ENCODE measurements at regions not wholly inside any gene's neighbourhood (a gene's known extent, or its start where the extent isn't known, plus 50 kb on each side); places are given as distances from the start of the nearest gene placed in this dataset.

- Histone ChIP-seq H3K4me2 (ENCODE audit: control insufficient read depth, insufficient read depth) (no peak overlapping the region), H3K27ac (ENCODE audit: control insufficient read depth, insufficient read depth) (no peak overlapping the region), H3K4me1 (ENCODE audit: control insufficient read depth, insufficient read depth, low read length) (no peaks in the 10 kb centered on the region), H3K36me3 (ENCODE audit: control insufficient read depth in 2 of 2, insufficient read depth in 2 of 2, low read length in 1 of 2) (no peaks in the 10 kb centered on the region), H3K79me2 (ENCODE audit: control insufficient read depth, insufficient read depth, low read length) (no peaks in the 10 kb centered on the region), H2AFZ (ENCODE audit: control insufficient read depth, low read depth, low read length) (no peak overlapping the region), H4K20me1 (ENCODE audit: control insufficient read depth, insufficient read depth) (no peaks in the 10 kb centered on the region), H3K4me3 (no peak overlapping the region), H3K9me3 (replicated peaks; ENCODE audit: control insufficient read depth, insufficient read depth, low read length) (no peaks in the 10 kb centered on the region), H3K27me3 (replicated peaks in 1 of 2; ENCODE audit: control insufficient read depth in 2 of 2, insufficient read depth in 2 of 2, low read length in 1 of 2) (no peaks in the 10 kb centered on the region), H3K9ac (ENCODE audit: control insufficient read depth, insufficient read depth, low read length) (no peak overlapping the region)
- in situ Hi-C loops (cut with MboI) = no loop called here
- BruUV-seq (replicated peaks) = no TSS peak
- POLR2A ChIA-PET = no interaction called here
- CTCF ChIA-PET = interaction anchor here (5.9 kb wide), 1 partner anchor 13 kb away, joined by 36 read pairs; no protein-coding TSS in a partner anchor
- intact Hi-C loops (cut with micrococcal nuclease; ENCODE audit: unreplicated experiment) = no loop called here
- no peak for DNase-seq (ENCODE audit: low read depth, low spot score)
- RAD21 ChIA-PET (ENCODE audit: unreplicated experiment) = interaction anchor here (1.6 kb wide), 1 partner anchor 18 kb away, joined by 4 read pairs; no protein-coding TSS in a partner anchor
- SMC1A ChIA-PET (ENCODE audit: uncharacterized antibody, unreplicated experiment) = interaction anchor here (1.6 to 1.7 kb wide), 2 partner anchors 10 to 20 kb away, joined by 5 read pairs; no protein-coding TSS in a partner anchor
- ATAC-seq = peak; percentile 93
- FAIRE-seq = no peak
- WGBS (ENCODE audit: insufficient coverage, insufficient replicate concordance, low lambda C conversion rate, missing lambda C conversion rate) = 7% methylated on average over 2 of the region's 2 CpGs
- TF ChIP-seq NR2F1 (conservative IDR thresholded peaks at IDR 0.05) = 0 out of 2 replicates have a peak, but pooled peaks have one; percentile 11
- TF ChIP-seq NFYB (IDR thresholded peaks at IDR 0.05; ENCODE audit: insufficient read depth, low read depth, low read length) = no peak
- no peak for TF ChIP-seq GABPA (IDR thresholded peaks at IDR 0.05; ENCODE audit: low read depth)
- TF ChIP-seq MTA2 (IDR thresholded peaks at IDR 0.05; ENCODE audit: low read depth) = peak; percentile 41; the same call in 1 of the 2 replicates
- no peak for TF ChIP-seq SMAD1 (IDR thresholded peaks at IDR 0.05; ENCODE audit: low read depth, partially characterized antibody)
- TF ChIP-seq MEF2A (IDR thresholded peaks at IDR 0.05; ENCODE audit: insufficient read depth, low read depth, low read length) = no peak
- TF ChIP-seq, protein P1, sequence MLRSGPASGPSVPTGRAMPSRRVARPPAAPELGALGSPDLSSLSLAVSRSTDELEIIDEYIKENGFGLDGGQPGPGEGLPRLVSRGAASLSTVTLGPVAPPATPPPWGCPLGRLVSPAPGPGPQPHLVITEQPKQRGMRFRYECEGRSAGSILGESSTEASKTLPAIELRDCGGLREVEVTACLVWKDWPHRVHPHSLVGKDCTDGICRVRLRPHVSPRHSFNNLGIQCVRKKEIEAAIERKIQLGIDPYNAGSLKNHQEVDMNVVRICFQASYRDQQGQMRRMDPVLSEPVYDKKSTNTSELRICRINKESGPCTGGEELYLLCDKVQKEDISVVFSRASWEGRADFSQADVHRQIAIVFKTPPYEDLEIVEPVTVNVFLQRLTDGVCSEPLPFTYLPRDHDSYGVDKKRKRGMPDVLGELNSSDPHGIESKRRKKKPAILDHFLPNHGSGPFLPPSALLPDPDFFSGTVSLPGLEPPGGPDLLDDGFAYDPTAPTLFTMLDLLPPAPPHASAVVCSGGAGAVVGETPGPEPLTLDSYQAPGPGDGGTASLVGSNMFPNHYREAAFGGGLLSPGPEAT (IDR thresholded peaks at IDR 0.05; ENCODE audit: low read depth) = 0 out of 2 replicates have a peak, but pooled peaks have one; percentile 16
- no peak for TF ChIP-seq NFXL1 (IDR thresholded peaks at IDR 0.05; ENCODE audit: borderline replicate concordance)
- no peak for TF ChIP-seq ZBTB11 (CRISPR knock-in tag; IDR thresholded peaks at IDR 0.05)
- no peak for TF ChIP-seq ASH2L (IDR thresholded peaks at IDR 0.05; ENCODE audit: borderline replicate concordance, low read depth)
- TF ChIP-seq DPF2 (IDR thresholded peaks at IDR 0.05) = 0 out of 2 replicates have a peak, but pooled peaks have one; percentile 32
- peak in 1 of 2 experiments; percentile 49; a peak in 2 of 4 replicates for TF ChIP-seq IKZF2 (IDR thresholded peaks at IDR 0.05)
- TF ChIP-seq IKZF1 (conservative IDR thresholded peaks at IDR 0.05) = peak; percentile 61
- TF ChIP-seq SPI1 (IDR thresholded peaks at IDR 0.05; ENCODE audit: borderline replicate concordance, insufficient read depth, low read depth, low read length) = peak; percentile 76
These were observed 73.2 kb upstream of the PDK4 start for GRCh38 chr7:95669513-95669912.

Data from GM12878 (cell line).